HG03558 (cell line): ENCODE measurements at regions not wholly inside any gene's neighbourhood (a gene's known extent, or its start where the extent isn't known, plus 50 kb on each side); places are given as distances from the start of the nearest gene placed in this dataset.

ENCODE experiments used
- ATAC-seq: cut with Tn5 transposase; IDR thresholded peaks from one replicate; pipeline ENCODE4 v1.9.1; 2021; ENCODE audit warnings: moderate number of reproducible peaks; ENCODE audit not compliant: unreplicated experiment; ENCODE audit errors: extremely low read depth

DNA sequence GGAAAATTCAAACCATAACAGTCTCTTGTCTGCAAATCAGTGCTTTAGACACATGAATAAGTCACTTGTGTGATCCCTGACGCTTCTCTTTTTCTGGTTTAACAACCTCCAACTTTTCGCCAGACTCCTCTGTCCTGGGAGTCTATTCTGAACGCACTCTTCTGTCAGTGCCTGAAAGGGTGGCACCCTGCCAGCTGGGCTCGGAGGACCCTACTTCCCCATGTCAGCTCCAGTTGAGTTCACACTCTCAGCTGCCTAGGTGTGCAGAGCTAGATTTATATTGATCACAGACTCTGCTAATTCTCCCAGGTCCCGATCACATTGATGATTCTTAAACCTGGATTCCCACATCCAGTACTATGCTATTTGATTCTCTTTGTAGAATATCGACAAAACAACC lies 649.1 kb downstream of the BNC2 start:
- no peak for ATAC-seq

- no peak for ATAC-seq
Measured at GRCh38 chr9:16221822-16222547, 648.5 kb downstream of the BNC2 start.

GRCh38 chr9:16223074-16223871 lies 647.2 kb downstream of the BNC2 start:
- no peak for ATAC-seq

DNA sequence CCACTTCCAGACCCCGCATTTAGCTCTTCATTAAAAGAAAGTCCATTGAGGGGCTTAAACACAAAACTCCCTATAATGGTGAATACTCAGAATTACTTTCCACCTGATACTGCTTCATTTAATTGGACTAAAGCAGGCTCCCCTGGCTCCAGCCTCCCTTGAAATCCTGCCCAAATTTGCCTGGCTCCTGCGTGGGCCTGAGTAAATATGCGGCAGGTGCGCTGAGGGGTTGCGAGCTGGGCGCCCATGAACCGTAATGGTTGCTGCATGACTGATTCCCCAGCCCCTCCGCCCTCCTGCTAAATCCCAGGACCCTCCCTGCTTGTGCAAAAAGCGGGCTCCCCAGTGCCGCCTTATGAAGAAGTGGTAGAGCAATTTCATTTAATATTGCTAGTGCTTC lies 639.7 kb downstream of the BNC2 start:
- no peak for ATAC-seq

- no peak for ATAC-seq
Measured at GRCh38 chr9:16236311-16236710, 634.2 kb downstream of the BNC2 start.

DNA sequence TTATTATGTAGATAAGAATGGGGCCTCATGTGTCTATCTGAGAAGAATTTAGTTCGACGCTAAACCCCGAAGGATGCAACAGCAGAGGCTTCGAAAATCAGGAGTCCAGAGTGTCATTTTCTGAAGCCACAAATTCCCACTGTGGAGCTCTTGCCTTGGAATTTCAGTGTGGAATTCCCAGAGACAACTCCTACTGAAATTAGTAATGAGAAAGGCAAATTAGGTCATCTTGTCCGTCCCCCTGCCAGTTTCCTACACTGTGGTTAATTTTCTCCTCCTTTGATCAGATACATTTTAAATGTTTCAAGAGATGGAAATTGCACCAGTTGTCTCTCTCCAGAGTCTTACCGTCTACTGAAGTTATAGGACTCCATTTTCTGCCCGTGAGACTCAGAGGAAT lies 633.6 kb downstream of the BNC2 start:
- no peak for ATAC-seq

- ATAC-seq, result no peak
Measured at GRCh38 chr9:16238623-16239138, 631.8 kb downstream of the BNC2 start.

GRCh38 chr9:16241231-16241630 lies 629.2 kb downstream of the BNC2 start:
- no peak for ATAC-seq

- ATAC-seq, result no peak
Measured at GRCh38 chr9:16243798-16244197, 626.7 kb downstream of the BNC2 start.

DNA sequence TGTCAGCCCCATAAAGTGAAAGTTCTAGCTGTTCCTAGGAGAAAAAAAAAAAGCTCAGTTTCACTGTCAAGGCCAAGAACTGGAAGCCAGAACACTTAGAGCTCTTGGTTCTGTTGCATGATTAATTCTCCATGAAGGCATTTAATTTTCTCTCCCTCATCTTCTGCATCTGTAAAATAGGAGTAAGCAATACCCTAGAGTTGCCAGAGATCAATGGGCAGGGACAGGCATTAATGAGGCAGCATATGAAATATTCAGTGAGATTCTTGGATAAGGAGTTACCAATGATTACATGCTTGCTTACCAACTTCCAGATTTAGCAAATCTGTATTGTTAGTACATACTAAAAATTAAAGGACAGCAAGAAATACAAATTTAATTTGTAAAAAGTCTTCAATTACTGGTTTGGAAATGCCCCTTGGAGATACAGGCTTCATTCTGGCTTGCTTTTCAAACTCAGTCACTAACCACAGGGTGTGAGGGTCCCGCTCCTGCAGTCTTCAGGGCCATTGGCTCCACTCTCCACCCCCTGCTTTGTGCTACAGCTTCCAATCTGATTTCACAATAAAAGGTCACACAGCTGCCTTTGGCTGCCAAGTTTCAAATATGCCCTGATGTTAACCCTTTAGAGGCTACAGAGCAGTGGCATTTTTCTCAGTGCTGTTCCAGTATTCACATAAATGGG lies 624.6 kb downstream of the BNC2 start:
- ATAC-seq, result no peak

DNA sequence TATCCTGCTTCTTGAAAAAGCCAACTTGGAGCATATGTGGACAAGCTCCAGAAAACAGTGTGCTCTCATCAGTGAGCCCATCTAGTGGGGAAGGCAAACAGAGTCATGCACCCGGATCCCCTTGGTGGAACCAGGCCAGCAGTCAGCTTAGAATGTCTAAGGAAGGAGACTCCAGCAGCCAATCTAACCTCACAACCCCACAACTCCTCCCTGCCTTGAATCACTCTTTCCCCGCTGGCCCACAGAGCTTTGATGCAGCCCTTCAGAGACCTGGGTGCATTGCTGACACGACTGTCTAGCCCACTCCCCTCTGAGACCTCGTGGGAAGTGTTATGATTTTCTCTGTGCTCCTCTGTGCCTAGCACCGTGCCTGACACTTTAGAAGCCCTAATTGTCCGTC lies 623.7 kb downstream of the BNC2 start:
- no peak for ATAC-seq

- ATAC-seq, result no peak
Measured at GRCh38 chr9:16247188-16247875, 623.1 kb downstream of the BNC2 start.

DNA sequence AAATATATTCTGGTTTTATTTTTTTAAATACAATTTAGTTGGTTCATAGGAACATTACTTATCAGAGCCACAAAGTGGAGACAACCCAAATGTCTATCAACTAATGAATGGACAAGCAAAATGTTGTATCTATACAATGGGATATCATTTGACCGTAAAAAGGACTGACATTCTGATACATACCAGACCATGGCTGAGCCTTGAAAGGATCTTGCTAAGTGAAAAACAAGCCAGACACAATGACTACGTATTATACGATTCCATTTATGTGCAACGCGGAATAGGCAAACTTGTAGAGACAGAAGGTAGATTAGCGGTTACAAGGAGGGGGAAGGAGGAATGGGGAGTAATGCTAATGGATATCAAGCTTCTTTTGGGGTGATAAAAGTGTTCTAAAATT lies 621.6 kb downstream of the BNC2 start:
- ATAC-seq, result no peak

- no peak for ATAC-seq
Measured at GRCh38 chr9:16252616-16253015, 617.9 kb downstream of the BNC2 start.

DNA sequence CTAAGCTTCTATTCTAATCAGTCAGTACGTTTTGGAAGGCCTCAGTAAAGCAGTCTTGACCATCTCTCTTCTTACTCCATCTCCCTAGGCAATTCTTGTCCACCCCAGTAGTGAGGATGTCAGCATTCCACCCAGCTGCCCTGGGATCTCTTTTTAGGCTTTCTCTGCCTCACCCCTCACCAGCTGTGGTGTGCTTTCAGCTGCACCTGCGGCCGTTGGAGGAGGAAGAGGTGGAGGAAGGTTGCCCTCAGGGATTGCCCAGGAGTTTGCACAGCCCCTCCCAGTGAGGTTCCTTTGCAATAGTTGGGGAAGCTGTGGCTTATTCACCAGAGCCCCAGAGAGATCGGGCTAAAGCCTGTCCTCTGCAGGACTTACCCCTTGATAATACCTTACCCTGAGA lies 615.8 kb downstream of the BNC2 start:
- no peak for ATAC-seq

DNA sequence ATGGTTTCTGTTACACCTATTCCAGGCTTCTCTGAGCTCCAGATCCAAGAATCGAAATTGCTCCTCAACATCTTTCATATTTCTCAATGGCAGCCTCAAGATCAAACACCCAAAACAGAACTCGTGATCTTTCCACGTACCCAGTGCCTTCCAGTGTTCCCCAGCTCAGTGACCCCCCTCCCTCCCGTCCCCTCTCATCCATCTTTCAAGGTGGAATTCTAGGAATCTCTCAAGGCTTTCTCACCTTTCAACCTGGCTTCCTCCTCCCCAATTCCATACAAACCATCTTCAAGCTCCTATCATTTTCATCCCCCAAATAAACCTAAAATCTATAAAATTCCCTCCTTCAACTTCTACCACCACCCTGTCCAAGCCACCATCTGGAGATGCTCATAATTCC lies 615.3 kb downstream of the BNC2 start:
- ATAC-seq, result no peak

- ATAC-seq, result no peak
Measured at GRCh38 chr9:16257604-16258003, 612.9 kb downstream of the BNC2 start.

- ATAC-seq, result no peak
Measured at GRCh38 chr9:16258191-16258590, 612.3 kb downstream of the BNC2 start.

DNA sequence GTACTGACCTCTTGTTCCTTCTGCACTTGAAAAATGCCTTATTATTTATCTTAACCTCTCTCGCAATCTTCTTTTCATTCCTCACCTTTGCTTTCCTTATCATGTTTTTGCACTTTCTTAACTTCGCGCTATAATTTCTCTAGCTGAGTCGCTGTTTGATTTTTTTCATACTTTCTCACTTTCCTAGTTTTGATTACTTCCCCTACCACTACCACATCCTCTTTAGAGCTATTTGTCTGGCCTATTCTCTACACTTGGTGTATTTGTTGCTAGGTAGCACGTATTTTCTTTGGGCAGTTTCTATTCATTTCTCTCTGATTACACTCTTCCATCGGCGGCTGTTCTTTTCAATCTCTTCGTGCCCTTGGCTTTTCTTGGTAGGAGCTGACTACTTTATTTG lies 611.8 kb downstream of the BNC2 start:
- no peak for ATAC-seq

DNA sequence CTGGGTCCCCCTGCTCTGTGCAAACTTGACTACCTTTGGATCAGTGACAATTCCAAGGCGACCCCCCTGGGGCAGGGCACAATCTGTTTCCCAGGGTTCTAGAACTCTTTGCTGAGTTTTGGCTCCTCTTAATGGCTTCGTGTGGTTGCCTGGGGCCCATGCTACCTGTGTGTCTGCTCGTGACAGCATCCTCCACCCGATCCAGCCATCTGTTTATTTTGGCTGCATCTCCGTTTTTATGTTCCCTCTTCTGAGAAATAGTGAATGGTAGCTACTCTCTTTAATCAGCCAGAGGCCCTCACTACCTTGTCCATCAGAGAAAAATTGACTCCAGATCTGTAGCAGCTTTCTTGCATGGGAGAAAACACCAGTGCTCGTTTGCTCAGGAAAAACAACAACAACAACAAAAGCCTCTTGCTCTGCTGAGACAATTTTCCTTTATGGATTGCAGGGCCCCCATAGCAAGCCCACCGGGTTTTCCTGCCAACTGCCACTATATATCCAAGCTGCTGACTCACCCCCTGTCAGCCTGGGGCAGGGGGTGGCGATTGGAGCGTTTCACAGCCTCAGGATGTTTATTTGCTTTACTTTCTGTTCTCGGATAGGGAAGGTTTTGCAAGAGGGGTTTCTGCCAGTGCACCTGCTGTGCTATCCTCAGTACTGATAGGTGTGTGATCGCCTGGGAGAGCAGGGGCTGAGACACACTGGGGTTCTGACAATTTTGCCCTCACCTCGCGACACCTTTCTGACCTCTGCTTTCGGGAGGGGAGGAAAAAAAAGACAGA lies 607.8 kb downstream of the BNC2 start:
- ATAC-seq, result no peak
